IgD-negative memory B cell (primary cell): ENCODE measurements at regions not wholly inside any gene's neighbourhood (a gene's known extent, or its start where the extent isn't known, plus 50 kb on each side); places are given as distances from the start of the nearest gene placed in this dataset.

ENCODE experiments used
- H3K27ac Mint-ChIP-seq, 3 donors: one replicate each; pipeline ENCODE4 v1.8.0; 2020 to 2022; ENCODE audit warnings: mild to moderate bottlenecking in 3 of 3, mixed read lengths in 3 of 3, moderate library complexity in 1 of 3
- H3K27me3 Mint-ChIP-seq: one replicate; pipeline ENCODE4 v1.8.0; 2021; ENCODE audit warnings: mixed read lengths
- H3K36me3 Mint-ChIP-seq: one replicate; pipeline ENCODE4 v1.8.0; 2020; ENCODE audit warnings: mild to moderate bottlenecking, mixed read lengths
- H3K4me1 Mint-ChIP-seq, 3 donors: one replicate each; pipeline ENCODE4 v1.8.0; 2020 to 2022; ENCODE audit warnings: mixed read lengths in 3 of 3, mild to moderate bottlenecking in 1 of 3
- H3K4me3 Mint-ChIP-seq, 4 donors: one replicate each; pipeline ENCODE4 v1.8.0; 2020 to 2022; ENCODE audit warnings: mild to moderate bottlenecking in 4 of 4, mixed read lengths in 4 of 4, moderate library complexity in 3 of 4
- H3K9me3 Mint-ChIP-seq, 3 donors: one replicate each; pipeline ENCODE4 v1.8.0; 2020 to 2021; ENCODE audit warnings: mixed read lengths in 3 of 3, mild to moderate bottlenecking in 1 of 3

DNA sequence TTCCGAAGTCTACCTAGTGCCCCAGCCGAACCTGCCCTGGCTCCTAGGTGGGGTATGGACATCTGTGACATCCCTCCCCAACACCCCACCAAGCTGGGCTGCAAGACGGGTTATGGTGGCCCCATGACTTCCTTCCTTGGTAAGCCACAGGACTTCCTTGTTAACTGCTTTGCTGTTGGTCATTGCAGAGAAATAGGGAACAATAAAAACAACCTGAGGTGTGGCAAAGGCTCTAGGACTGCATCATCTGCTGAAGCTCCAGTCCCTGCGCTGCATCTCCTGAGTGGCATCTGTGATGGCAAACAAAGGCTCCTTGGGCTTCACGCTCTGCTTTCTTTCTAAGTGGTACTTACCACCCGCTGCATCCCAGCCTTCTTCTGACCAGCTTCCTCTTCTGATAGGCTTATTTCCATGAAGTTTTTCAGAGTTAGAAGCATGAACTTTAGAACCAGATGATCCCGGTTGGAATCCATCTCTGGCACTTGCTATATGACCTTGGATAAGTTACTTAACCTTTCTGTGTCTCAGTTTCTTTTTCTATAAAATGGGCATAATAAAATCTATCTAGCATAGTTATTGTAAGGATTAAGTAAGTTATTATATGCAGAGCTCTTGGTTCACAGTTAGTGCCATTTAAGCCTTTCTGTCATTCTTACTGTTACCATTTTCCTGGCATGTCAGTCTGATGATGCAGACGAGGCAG lies 216.8 kb downstream of the RPS24 start:
- Mint-ChIP-seq H3K4me1 (peaks cover 12 to 23% (median 13%) of the 10 kb centered on the region in 3 donors), H3K27me3 (peaks cover 17% of the 10 kb centered on the region), H3K4me3 (peak overlapping the region in 2 of 4 donors; percentile 2 to 63)

DNA sequence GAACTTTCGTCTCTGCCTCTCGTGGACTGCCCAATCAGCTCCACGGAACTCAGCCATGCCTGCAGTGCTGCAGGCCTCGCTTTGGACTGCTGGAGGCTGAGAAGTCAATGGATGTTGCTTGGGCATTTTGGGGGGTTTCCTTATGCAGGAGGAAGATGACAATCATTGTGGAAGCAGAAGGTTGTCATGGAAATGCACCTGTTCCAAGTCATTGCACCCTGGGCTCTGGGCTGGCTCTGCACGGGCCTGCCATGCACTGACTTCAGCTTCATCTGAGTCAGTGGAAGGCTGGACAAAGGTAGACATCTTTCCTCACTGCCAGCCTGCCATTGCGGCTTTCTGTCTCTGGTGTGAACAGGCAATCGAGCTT lies 217.3 kb downstream of the RPS24 start:
- Mint-ChIP-seq H3K4me1 (peaks cover 12 to 23% (median 13%) of the 10 kb centered on the region in 3 donors), H3K27me3 (peaks cover 17% of the 10 kb centered on the region), H3K4me3 (peak overlapping the region in 1 of 4 donors; percentile 30), H3K27ac (no peak overlapping the region), H3K36me3 (peaks cover 1% of the 10 kb centered on the region), H3K9me3 (peaks cover 0 to 2% (median 0%) of the 10 kb centered on the region in 3 donors)

More for the DNA sequence above, 216.8 kb downstream of the RPS24 start:
- Mint-ChIP-seq H3K27ac (peak overlapping the region in 1 of 3 donors; percentile 25), H3K9me3 (peaks cover under 1 to 2% (median 2%) of the 10 kb centered on the region in 3 donors), H3K36me3 (peaks cover 1% of the 10 kb centered on the region)

DNA sequence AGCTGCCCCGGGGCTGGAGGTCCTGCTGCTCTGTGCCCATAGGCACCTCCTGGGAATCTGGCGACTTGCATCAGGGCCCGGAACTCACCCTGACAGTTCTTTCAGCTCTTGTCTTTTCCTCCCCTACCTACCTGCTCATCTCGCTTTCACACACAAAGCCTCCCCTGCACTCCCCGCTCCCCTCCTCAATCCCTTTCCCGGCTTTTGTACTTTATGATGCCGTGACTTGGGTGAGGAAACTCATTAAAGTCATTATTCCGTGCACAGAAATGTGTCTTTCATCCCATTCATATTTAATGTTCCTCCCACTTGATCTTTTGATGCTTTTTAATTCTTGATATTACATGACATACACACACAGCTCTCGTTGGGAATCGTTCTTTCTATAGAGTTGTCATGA lies 218.6 kb downstream of the RPS24 start:
- peaks cover 17% of the 10 kb centered on the region for H3K27me3 Mint-ChIP-seq
- H3K9me3 Mint-ChIP-seq, result peaks cover 0 to 2% (median 0%) of the 10 kb centered on the region in 3 donors
- no peak overlapping the region for H3K27ac Mint-ChIP-seq
- H3K36me3 Mint-ChIP-seq, result peaks cover 1% of the 10 kb centered on the region
- peak overlapping the region in 1 of 4 donors; percentile 30 for H3K4me3 Mint-ChIP-seq
- peaks cover 12 to 23% (median 13%) of the 10 kb centered on the region in 3 donors for H3K4me1 Mint-ChIP-seq

DNA sequence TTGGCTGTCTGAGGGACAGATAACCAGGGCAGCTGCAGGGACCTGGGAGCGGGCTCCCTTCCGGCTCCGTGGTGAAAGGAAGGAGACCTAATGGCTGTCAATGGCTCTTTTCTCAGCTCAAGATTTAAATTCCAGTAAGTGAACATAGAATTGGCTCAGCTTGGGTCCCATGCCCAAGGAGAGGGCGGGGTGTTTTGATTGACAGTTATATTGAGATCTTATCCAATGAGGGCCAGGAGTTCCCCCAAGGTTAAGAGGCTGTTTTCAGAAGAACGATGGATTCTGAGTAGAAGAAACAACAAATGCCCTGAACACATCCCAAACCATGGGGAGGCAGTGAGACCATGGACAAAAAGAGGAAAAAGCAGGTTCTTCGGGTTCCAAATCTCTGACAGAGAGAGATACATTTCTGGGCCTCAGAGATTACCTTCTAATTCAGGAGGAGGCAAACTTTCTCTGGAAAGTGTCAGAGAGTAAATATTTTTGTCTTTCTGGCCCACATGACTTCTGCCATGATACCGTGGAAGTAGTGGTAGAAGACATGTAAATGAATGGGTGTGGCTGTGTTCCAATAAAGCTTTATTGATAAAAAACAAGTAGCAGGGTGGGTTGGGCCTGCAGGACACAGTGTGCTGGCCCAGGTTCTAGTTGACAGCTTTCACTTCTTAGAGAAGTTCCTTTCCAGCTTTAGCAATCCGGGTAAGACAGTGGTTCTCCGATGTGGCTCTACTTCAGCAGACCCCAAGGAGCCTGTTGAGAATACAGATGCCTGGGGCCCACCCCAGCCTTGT lies 219.6 kb downstream of the RPS24 start:
- peaks cover 17% of the 10 kb centered on the region for H3K27me3 Mint-ChIP-seq
- peaks cover 1% of the 10 kb centered on the region for H3K36me3 Mint-ChIP-seq
- no peak overlapping the region for H3K27ac Mint-ChIP-seq
- H3K4me3 Mint-ChIP-seq, result no peak overlapping the region
- H3K4me1 Mint-ChIP-seq, result peaks cover 12 to 23% (median 13%) of the 10 kb centered on the region in 3 donors
- peaks cover 0 to 2% (median 0%) of the 10 kb centered on the region in 3 donors for H3K9me3 Mint-ChIP-seq

DNA sequence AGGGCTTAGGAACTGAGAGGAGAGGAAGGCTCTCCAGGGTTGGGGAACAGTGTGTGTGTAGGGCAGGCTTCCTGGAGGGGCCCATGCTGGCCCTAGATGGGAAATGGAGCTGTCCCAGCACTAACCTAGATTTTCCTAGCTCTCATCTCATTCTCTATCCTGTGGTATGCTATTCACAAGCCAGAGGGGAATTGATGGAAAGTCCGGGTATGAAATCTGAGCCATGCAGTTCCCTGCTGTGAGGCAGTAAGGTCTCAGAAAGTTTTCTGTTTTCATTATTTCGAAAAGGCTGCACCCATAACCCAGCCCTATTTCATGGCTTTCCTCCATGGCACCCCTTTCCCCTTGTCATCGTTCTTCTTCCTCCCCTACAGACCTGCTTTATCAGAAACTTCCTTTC lies 220.3 kb downstream of the RPS24 start:
- Mint-ChIP-seq H3K27me3 (peaks cover 15% of the 10 kb centered on the region), H3K36me3 (peaks cover 1% of the 10 kb centered on the region), H3K4me1 (peaks cover 11 to 20% (median 12%) of the 10 kb centered on the region in 3 donors), H3K27ac (no peak overlapping the region), H3K4me3 (no peak overlapping the region), H3K9me3 (peaks cover 0 to 2% (median 0%) of the 10 kb centered on the region in 3 donors)

DNA sequence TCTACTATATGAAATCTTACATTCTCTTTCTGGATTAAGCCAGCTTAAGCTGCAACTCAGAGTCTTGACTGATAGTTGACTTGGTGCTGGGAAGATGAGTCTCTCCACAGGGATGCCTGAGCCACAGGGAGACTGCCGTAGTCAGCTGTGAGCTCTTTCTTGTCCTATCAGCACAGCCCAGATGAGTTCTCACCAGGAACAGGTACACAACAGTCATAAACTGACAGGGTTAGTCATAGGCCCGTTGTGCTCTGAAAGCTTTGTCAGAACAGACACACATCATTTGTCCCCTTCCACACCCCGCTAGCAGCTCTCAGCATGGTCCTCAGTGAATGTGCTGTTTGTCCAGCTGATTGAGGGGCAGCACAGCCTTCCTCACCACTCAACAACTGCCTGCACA lies 221.6 kb downstream of the RPS24 start:
- Mint-ChIP-seq H3K9me3 (peaks cover 0 to 2% (median 0%) of the 10 kb centered on the region in 3 donors), H3K4me3 (no peak overlapping the region), H3K27ac (no peak overlapping the region), H3K36me3 (peaks cover 1% of the 10 kb centered on the region), H3K4me1 (peaks cover 5 to 8% (median 8%) of the 10 kb centered on the region in 3 donors), H3K27me3 (peaks cover 6% of the 10 kb centered on the region)

DNA sequence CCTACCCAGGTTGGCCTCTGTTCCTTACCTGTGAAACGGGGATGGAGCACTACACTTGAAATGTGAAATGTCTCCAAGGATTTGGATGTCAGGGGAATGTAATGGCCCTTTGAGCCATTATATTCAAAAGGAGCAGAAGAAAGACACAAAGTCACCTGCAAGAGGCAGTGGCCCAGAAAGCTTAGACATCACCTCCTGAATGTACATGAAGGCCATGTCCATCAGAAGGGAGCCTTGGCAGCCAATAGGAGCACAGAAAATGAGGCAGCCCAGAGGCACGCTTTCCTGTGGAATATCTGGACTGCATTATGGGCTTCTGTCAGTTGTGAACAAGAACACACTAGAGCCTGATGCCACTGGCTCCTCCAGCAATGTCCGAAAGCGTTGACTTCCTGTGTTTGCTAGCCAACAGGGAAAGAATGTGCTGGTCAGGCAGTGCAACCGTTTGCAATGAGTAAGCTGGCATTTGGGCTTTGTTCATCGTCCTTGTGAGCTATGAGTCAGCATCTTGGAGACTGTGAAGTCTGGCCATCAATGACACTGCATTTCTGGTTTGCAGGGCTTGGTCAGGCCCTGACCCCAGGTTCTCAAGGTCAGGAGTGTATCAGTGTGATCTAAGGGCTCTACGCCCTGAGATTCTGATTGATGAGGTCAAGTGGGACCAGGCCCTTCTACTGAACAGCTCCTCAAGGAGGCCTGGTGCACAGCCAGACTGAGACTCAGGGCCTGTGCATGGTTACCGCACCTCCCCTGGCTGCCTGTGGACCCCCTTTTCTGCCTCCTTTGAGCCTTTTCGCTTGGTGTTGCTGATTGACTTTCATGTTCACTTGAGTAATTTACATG lies 222.4 kb downstream of the RPS24 start:
- H3K36me3 Mint-ChIP-seq, result peaks cover 1% of the 10 kb centered on the region
- no peak overlapping the region for H3K27ac Mint-ChIP-seq
- peaks cover 0 to 2% (median 0%) of the 10 kb centered on the region in 3 donors for H3K9me3 Mint-ChIP-seq
- H3K27me3 Mint-ChIP-seq, result peaks cover 10% of the 10 kb centered on the region
- no peak overlapping the region for H3K4me3 Mint-ChIP-seq
- H3K4me1 Mint-ChIP-seq, result no peaks in the 10 kb centered on the region

DNA sequence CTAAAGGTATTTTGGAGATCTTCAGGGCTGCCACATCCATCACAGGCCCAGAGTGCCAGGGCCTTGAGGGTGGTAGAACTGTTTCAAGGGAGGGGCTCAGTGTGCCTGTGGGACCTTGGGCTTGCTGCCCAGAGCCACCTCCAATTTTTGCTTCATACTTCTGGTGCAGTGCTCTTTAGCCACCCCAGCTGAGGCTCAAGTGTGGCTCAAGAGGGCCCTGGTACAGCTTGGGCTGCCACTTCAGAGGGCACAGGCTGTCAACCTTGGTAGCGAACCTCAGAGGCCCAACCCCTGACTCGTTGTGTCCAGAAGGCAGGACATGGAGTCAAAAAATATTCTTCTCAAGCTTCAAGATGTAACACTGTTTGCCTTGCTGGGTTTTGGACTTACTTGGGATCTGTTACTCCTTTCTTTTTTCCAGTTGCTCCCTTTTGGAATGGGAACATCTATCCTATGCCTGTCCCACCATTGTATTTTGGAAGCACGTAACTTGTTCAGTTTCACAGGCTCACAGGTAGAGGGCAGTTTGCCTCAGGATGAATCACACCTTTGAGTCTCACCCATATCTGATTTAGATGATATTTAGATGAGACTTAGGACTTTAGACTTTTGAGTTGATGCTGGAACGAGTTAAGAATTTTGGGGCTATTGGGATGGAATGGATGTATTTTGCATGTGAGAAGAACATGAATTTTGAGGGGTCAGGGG lies 224.8 kb downstream of the RPS24 start:
- H3K9me3 Mint-ChIP-seq, result peaks cover 0 to 2% (median 0%) of the 10 kb centered on the region in 3 donors
- peaks cover 1% of the 10 kb centered on the region for H3K36me3 Mint-ChIP-seq
- H3K4me1 Mint-ChIP-seq, result no peaks in the 10 kb centered on the region
- no peak overlapping the region for H3K27ac Mint-ChIP-seq
- no peak overlapping the region for H3K4me3 Mint-ChIP-seq
- H3K27me3 Mint-ChIP-seq, result peaks cover 10% of the 10 kb centered on the region

DNA sequence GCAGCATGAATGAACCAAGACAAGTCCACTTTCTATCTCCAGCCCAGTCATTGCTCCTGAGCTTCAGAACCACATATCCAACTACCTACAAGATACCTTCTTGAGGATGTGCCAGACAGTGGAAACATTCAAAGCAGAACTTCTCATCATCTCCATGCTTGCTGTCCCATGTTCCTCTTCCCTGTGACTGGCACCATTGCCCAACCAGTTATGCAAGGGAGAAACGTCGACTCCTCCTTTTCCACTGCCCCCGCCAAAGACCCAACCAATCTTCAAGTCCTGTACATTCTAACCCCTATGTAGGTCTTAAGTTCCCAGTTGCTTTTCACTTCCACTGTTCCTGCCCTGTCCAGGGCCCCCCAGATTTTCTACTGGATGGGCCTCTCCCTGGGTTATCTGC lies 225.7 kb downstream of the RPS24 start:
- Mint-ChIP-seq H3K27me3 (peaks cover 10% of the 10 kb centered on the region), H3K4me1 (no peaks in the 10 kb centered on the region), H3K4me3 (no peak overlapping the region), H3K36me3 (peaks cover 1% of the 10 kb centered on the region), H3K27ac (no peak overlapping the region), H3K9me3 (peaks cover 0 to 2% (median 0%) of the 10 kb centered on the region in 3 donors)

DNA sequence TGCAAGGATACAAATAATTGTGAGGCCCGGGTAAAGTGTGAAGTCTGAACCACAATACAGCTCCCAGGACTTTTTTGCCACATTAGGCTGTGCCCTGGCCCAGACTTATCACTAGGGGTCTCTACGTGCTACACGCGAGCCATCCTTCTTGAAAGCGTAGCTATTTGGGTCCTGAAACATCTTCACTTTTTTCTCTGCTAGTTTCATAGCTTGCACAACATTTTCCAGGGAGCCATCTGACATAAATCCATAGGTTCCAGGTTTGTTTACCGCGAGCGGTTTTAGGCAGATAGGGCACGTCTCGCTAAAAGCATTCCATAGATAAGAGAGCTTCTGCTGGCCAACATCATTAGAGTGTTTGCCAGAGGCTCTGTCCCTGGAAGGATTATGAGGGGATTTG lies 226.5 kb downstream of the RPS24 start:
- Mint-ChIP-seq H3K36me3 (no peaks in the 10 kb centered on the region), H3K4me3 (no peak overlapping the region), H3K9me3 (no peaks in the 10 kb centered on the region), H3K27ac (no peak overlapping the region), H3K4me1 (no peaks in the 10 kb centered on the region), H3K27me3 (peaks cover 5% of the 10 kb centered on the region)

DNA sequence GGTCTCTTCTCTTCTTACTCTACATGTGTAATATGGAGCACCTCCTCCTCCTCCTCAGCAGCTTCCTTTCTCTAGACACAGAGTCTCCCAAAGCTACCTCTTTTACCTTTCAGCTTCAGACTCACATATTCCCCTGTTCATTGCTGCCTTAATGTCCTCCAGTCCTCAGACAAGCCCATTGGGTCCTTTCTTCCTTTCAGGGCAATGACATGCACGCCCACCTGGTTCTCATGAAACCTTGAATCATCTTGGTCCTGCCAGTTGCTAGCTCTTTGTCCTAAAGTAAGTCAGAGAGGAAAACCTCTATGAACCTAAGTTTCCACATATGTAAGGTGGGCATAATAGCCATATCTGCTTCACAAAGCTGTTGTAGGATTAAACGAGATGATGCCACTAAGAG lies 227.0 kb downstream of the RPS24 start:
- Mint-ChIP-seq H3K4me1 (no peaks in the 10 kb centered on the region), H3K27ac (peak overlapping the region in 1 of 3 donors; percentile 51), H3K27me3 (peaks cover 4% of the 10 kb centered on the region), H3K36me3 (no peaks in the 10 kb centered on the region), H3K4me3 (no peak overlapping the region), H3K9me3 (no peaks in the 10 kb centered on the region)

DNA sequence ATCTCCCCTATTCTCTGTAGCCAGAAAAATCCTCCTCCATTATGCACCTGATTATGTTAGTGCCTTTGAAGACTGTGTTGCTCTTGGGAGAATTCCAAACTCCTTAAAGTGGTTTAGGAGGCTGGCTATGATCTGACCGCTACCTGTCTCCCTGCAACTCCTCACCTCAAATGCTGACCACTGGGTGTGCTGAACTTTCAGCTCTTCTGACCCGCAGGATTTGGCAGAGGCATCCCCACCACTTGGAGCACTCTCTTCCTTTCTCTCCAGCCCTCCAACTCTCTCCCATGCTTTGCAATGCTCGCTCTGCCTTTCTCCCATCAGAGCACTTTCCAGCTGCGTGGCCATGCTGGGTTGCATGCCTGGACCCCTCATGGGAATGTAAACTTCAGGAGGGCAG lies 227.6 kb downstream of the RPS24 start:
- peak overlapping the region in 1 of 3 donors; percentile 54 for H3K27ac Mint-ChIP-seq
- H3K4me3 Mint-ChIP-seq, result peak overlapping the region in 1 of 4 donors; percentile 28
- peaks cover 4% of the 10 kb centered on the region for H3K27me3 Mint-ChIP-seq
- no peaks in the 10 kb centered on the region for H3K4me1 Mint-ChIP-seq
- no peaks in the 10 kb centered on the region for H3K9me3 Mint-ChIP-seq
- H3K36me3 Mint-ChIP-seq, result no peaks in the 10 kb centered on the region

DNA sequence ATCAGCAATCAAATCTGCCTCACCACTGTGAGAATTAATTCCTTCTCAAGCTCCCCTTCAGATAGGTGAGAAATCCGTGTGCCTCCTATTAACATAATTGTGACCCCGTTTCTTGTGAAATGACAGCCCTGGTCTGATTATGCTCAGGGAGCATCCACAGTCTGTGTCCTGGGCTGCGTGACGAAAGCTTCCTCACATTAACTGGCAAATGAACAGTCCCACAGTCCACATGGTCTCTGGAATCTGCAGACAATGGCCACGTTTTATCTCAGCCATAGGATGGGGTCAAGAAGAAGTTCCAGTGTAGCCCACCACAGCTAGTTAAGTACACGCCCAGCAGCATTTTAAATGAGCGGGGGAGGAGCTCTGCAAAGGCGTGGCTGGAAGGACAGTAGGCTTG lies 229.2 kb downstream of the RPS24 start:
- no peaks in the 10 kb centered on the region for H3K36me3 Mint-ChIP-seq
- H3K27me3 Mint-ChIP-seq, result peaks cover 4% of the 10 kb centered on the region
- no peak overlapping the region for H3K27ac Mint-ChIP-seq
- no peaks in the 10 kb centered on the region for H3K4me1 Mint-ChIP-seq
- H3K4me3 Mint-ChIP-seq, result no peak overlapping the region
- no peaks in the 10 kb centered on the region for H3K9me3 Mint-ChIP-seq

DNA sequence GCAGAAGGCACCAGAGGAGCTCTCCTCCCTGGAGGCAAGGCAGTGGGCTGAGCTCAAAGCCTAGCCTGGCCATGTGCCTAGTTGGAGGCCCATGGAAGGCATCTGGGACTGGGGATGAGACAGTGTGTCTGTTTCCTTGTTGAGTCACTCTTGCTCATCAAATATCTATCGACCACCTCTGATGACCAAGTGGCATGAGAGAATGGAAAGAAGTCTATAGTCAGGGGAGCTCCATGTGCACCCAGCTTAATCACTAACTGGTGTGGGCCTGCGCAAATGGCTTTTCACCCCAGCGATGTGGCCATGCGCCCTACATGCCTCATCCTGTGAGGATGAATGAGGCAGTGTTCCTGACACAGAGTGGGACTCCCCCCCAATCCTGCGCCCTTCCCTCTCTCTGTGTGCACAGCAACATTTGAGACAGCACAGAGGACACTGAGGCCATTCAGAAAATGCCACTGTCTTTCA lies 229.9 kb downstream of the RPS24 start:
- no peaks in the 10 kb centered on the region for H3K9me3 Mint-ChIP-seq
- peak overlapping the region in 1 of 3 donors; percentile 28 for H3K27ac Mint-ChIP-seq
- no peak overlapping the region for H3K4me3 Mint-ChIP-seq

More for the DNA sequence above, 229.9 kb downstream of the RPS24 start:
- Mint-ChIP-seq H3K27me3 (peaks cover 6% of the 10 kb centered on the region), H3K4me1 (no peaks in the 10 kb centered on the region), H3K36me3 (no peaks in the 10 kb centered on the region)
